Erythroblast (primary cell): ENCODE measurements at regions not wholly inside any gene's neighbourhood (a gene's known extent, or its start where the extent isn't known, plus 50 kb on each side); places are given as distances from the start of the nearest gene placed in this dataset.

Experiments
- GATA1 ChIP-seq: IDR thresholded peaks from 2 replicates; pipeline ENCODE4 v1.6.1; 2011; ENCODE audit warnings: low read depth, mild to moderate bottlenecking, control low read depth, low read length, moderate library complexity
- POLR2A ChIP-seq: IDR thresholded peaks from 2 replicates; pipeline ENCODE4 v1.6.1; 2011; ENCODE audit warnings: mild to moderate bottlenecking, low read length

- TF ChIP-seq POLR2A (no peak), GATA1 (no peak)
Observed at GRCh38 chr12:92079054-92079385, 66.6 kb downstream of the BTG1 start.
